Stimulated activated CD8-positive, alpha-beta memory T cell treated with anti-CD3 and anti-CD28 coated beads, Interleukin-15, amount 100 ng/mL, for 24 hours (primary cell): ENCODE measurements at regions not wholly inside any gene's neighbourhood (a gene's known extent, or its start where the extent isn't known, plus 50 kb on each side); places are given as distances from the start of the nearest gene placed in this dataset.
"Not testable (repeated sequence)": the region's sequence is repeated elsewhere in the genome, so short reads cannot be mapped to it uniquely, and the experiment has no call there.

ENCODE experiments used
- DNase-seq: peaks from one replicate; pipeline ENCODE4 v3.0.0-alpha.2; 2020; ENCODE audit warnings: low read depth

GRCh38 chr20:4468114-4468513 lies 218.1 kb upstream of the PRNP start:
- no peak for DNase-seq

- no peak for DNase-seq
These were observed 216.9 kb upstream of the ADRA1D start for GRCh38 chr20:4465855-4466545.

- no peak for DNase-seq
These were observed 216.1 kb upstream of the ADRA1D start for GRCh38 chr20:4465212-4465611.

GRCh38 chr20:4462801-4463200 lies 213.7 kb upstream of the ADRA1D start:
- DNase-seq = not testable (repeated sequence)

- no peak for DNase-seq
These were observed 210.0 kb upstream of the ADRA1D start for GRCh38 chr20:4459081-4459480.

- DNase-seq = no peak
These were observed 208.8 kb upstream of the ADRA1D start for GRCh38 chr20:4457566-4458543.

- DNase-seq = no peak
These were observed 206.9 kb upstream of the ADRA1D start for GRCh38 chr20:4455996-4456395.

GRCh38 chr20:4455301-4455701 lies 206.2 kb upstream of the ADRA1D start:
- no peak for DNase-seq

- DNase-seq = no peak
These were observed 205.0 kb upstream of the ADRA1D start for GRCh38 chr20:4454111-4454510.

GRCh38 chr20:4453359-4453758 lies 204.3 kb upstream of the ADRA1D start:
- no peak for DNase-seq

- no peak for DNase-seq
These were observed 202.5 kb upstream of the ADRA1D start for GRCh38 chr20:4451487-4452081.

GRCh38 chr20:4449957-4450715 lies 201.0 kb upstream of the ADRA1D start:
- no peak for DNase-seq

GRCh38 chr20:4445784-4446183 lies 196.7 kb upstream of the ADRA1D start:
- DNase-seq = no peak

- DNase-seq = no peak
These were observed 196.2 kb upstream of the ADRA1D start for GRCh38 chr20:4445331-4445730.

GRCh38 chr20:4444404-4444803 lies 195.3 kb upstream of the ADRA1D start:
- DNase-seq = no peak

- no peak for DNase-seq
These were observed 193.9 kb upstream of the ADRA1D start for GRCh38 chr20:4443016-4443415.

- no peak for DNase-seq
These were observed 192.8 kb upstream of the ADRA1D start for GRCh38 chr20:4441871-4442270.

GRCh38 chr20:4441191-4441590 lies 192.1 kb upstream of the ADRA1D start:
- DNase-seq = no peak

GRCh38 chr20:4439461-4439860 lies 190.4 kb upstream of the ADRA1D start:
- DNase-seq = no peak

GRCh38 chr20:4437131-4437530 lies 188.0 kb upstream of the ADRA1D start:
- no peak for DNase-seq

GRCh38 chr20:4435671-4436455 lies 186.8 kb upstream of the ADRA1D start:
- DNase-seq = no peak
